HFF-Myc (cell line): ENCODE measurements at regions not wholly inside any gene's neighbourhood (a gene's known extent, or its start where the extent isn't known, plus 50 kb on each side); places are given as distances from the start of the nearest gene placed in this dataset.

Experiments used
- DNase-seq: peaks from one replicate; pipeline ENCODE4 v3.0.0-alpha.2; 2011; ENCODE audit warnings: low read depth; ENCODE audit errors: extremely low read depth
- H3K4me3 ChIP-seq: replicated peaks from 2 replicates; pipeline ENCODE4 v1.5.1; 2011; ENCODE audit warnings: low read depth, mild to moderate bottlenecking, control low read depth, low read length
- TF ChIP-seq, protein P1 (sequence below): IDR thresholded peaks from 2 replicates; pipeline ENCODE4 v1.5.1; 2012; ENCODE audit warnings: mild to moderate bottlenecking, low read depth, low read length, control low read depth; ENCODE audit errors: missing control alignments

- no peak for DNase-seq
- H3K4me3 ChIP-seq = no peak overlapping the region
- TF ChIP-seq, protein P1, sequence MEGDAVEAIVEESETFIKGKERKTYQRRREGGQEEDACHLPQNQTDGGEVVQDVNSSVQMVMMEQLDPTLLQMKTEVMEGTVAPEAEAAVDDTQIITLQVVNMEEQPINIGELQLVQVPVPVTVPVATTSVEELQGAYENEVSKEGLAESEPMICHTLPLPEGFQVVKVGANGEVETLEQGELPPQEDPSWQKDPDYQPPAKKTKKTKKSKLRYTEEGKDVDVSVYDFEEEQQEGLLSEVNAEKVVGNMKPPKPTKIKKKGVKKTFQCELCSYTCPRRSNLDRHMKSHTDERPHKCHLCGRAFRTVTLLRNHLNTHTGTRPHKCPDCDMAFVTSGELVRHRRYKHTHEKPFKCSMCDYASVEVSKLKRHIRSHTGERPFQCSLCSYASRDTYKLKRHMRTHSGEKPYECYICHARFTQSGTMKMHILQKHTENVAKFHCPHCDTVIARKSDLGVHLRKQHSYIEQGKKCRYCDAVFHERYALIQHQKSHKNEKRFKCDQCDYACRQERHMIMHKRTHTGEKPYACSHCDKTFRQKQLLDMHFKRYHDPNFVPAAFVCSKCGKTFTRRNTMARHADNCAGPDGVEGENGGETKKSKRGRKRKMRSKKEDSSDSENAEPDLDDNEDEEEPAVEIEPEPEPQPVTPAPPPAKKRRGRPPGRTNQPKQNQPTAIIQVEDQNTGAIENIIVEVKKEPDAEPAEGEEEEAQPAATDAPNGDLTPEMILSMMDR = no peak
These were observed 67.6 kb upstream of the LRRC8B start for GRCh38 chr1:89457046-89457445.

DNA sequence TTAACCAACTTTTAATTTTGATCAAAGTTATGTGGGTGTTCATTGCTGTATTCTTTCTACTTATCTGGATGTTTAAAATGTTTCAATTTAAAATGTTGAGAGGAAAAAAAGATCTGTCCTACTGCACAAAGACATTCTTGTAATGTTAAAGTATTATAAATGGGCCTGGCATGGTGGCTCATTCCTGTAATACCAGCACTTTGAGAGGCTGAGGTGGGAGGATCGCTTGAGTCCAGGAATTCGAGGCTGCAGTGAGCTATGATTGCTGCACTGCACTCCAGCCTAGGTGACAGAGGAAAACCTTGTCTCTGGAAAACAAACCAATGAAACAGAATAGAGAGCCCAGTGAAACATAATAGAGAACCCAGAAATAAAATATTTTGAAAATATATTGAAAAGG is 65.5 kb upstream of the LRRC8B start:
- no peak overlapping the region for H3K4me3 ChIP-seq
- DNase-seq = no peak
- TF ChIP-seq, protein P1 = no peak

- no peak for DNase-seq
- TF ChIP-seq, protein P1 = no peak
- no peak overlapping the region for H3K4me3 ChIP-seq
These were observed 64.3 kb upstream of the LRRC8B start for GRCh38 chr1:89460325-89460724.

DNA sequence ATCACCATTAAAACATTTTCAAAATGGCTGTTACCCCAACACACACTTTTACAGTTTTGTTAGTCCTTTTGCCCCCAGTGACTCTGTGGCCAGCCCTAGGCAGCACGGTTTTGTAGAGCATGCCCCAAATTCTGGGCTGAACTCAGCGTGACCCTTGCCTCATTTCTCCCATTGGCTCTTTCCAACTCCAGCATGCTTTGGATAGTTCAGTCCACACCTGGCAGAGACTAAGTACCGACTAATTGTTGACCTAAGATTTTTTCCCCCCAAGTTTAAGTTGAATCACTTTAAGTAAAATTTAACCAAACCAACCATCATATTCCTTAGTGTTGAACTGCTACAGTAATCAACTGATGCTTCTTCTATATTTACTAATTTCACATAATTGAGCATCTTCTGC is 62.4 kb upstream of the LRRC8B start:
- TF ChIP-seq, protein P1 = no peak
- no peak for DNase-seq
- no peak overlapping the region for H3K4me3 ChIP-seq

DNA sequence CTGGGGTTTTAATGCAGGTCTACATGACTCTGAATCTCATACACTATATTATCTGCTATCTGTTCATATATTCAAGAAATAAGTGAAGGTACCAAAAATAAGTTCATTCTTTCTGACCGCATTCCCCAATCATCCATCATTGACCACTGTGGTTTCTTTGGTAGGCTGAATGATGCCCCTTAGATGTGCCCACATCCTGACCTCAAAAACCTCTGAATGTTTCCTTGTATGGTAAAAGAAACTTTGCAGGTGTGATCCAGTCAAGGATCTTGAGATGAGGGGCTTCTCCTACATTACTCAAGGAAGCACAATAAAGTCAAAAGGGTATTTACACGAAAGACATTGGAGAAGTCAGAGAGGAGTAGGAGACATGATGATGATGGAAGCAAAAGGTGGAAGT is 60.6 kb upstream of the LRRC8B start:
- TF ChIP-seq, protein P1 = no peak
- H3K4me3 ChIP-seq = no peak overlapping the region
- no peak for DNase-seq

DNA sequence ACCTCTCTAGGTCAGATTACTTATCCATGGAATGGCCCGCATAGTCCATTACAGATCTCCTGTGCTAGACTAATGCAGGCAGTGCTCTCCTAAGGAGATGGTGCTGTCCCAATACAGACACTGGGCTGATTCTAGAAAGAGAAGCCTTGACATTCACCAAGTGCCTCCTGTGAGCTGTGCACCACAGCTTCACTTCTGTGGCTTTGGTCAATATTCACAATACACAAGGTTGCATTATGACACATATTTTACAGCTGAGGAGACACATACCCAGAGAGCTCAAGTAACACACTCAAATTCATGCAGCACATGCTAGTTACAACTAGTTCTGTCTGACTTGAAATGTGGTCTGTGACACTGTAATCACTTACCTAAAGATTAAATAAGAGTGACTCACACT is 59.4 kb upstream of the LRRC8B start:
- H3K4me3 ChIP-seq = no peak overlapping the region
- TF ChIP-seq, protein P1 = no peak
- no peak for DNase-seq

DNA sequence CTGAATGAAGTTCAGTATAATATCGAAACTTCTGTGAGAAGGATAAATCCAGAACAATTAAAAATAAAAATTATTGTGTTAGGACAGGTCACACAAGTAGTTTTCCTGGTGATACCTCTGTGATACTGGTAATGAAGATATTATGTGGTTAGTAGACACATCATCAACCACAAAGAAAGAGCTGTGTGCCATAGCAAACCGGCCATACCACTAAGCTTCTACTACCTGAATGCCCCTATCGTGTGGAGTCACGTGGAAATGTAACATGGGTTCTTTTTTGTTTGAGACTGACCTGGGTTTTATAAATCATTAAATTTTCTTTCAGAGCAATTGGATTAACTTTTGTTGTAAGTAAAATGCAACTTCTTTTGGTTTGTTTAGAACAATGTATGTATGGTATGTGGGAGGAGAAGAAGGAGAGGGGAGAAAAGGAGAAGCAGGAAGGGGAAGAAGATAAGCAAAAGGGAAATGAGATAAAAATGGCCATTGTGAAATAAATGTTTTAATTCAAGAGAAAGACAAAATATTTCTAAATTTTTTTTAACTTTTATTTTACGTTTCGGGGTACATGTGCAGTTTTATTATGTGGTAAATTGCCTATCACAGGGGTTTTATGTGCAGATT is 58.2 kb upstream of the LRRC8B start:
- no peak for DNase-seq
- TF ChIP-seq, protein P1 = no peak
- no peak overlapping the region for H3K4me3 ChIP-seq
